T-cell (primary cell): ENCODE measurements at regions not wholly inside any gene's neighbourhood (a gene's known extent, or its start where the extent isn't known, plus 50 kb on each side); places are given as distances from the start of the nearest gene placed in this dataset.

ENCODE experiments used
- ATAC-seq, 4 experiments: fragments of 200-7000 bp in 3 of 4; fragments of 150-1000 bp in 1 of 4; cut with Tn5 transposase; replicated peaks in 1 of 4; 1 replicate in 3 of 4; 2 replicates in 1 of 4; pipeline ENCODE4 v1.10.0; 2021; ENCODE audit warnings: moderate library complexity in 3 of 4, mild to moderate bottlenecking in 2 of 4, moderate number of reproducible peaks in 1 of 4
- CTCF ChIA-PET, 2 donors: fragments of 300-600 bp; sonication (Branson Sonifier 250); formaldehyde crosslinking; loops; one replicate each; lab custom pipeline; 2022; ENCODE audit warnings: antibody characterized with exemption in 2 of 2; lab: Charles Lee
- POLR2A ChIA-PET, 2 donors: fragments of 300-600 bp; sonication (Branson Sonifier 250); formaldehyde crosslinking; loops; one replicate each; lab custom pipeline; 2022; ENCODE audit warnings: antibody characterized with exemption in 2 of 2; lab: Charles Lee
- DNase-seq, 35 experiments: peaks; one replicate each; pipeline versions ENCODE4 v3.0.0 to v3.0.0-alpha.2; 2013 to 2023
- H3K27ac ChIP-seq: one replicate; pipeline ENCODE4 v1.5.1; 2013; ENCODE audit warnings: low read length
- H3K27me3 ChIP-seq, 2 experiments: replicated peaks in 1 of 2; 1 replicate in 1 of 2; 2 replicates in 1 of 2; pipeline versions ENCODE4 v1.6.1 to v1.7.0; 2013; ENCODE audit warnings: low read length in 1 of 2, mixed read lengths in 1 of 2; ENCODE audit not compliant: control insufficient read depth in 2 of 2, insufficient read depth in 2 of 2; ENCODE audit errors: extremely low read depth in 1 of 2
- H3K36me3 ChIP-seq, 2 donors: 1 replicate in 1 of 2; 2 replicates in 1 of 2; pipeline versions ENCODE4 v1.6.1 to v1.7.0; 2013; ENCODE audit warnings: low read length in 1 of 2; ENCODE audit not compliant: control insufficient read depth in 2 of 2, insufficient read depth in 1 of 2; ENCODE audit errors: extremely low read depth in 1 of 2
- H3K4me1 ChIP-seq, 2 experiments: 1 replicate in 1 of 2; 2 replicates in 1 of 2; pipeline versions ENCODE4 v1.6.1 to v1.7.0; 2013; ENCODE audit warnings: low read length in 2 of 2, mixed read lengths in 1 of 2; ENCODE audit not compliant: insufficient read depth in 2 of 2, control insufficient read depth in 1 of 2; ENCODE audit errors: extremely low read depth in 1 of 2
- H3K4me3 ChIP-seq, 2 donors: 1 replicate in 1 of 2; 2 replicates in 1 of 2; pipeline versions ENCODE4 v1.5.1 to v1.7.0; 2013; ENCODE audit warnings: mild to moderate bottlenecking in 2 of 2, low read length in 1 of 2, moderate library complexity in 1 of 2; ENCODE audit not compliant: control insufficient read depth in 1 of 2; ENCODE audit errors: extremely low read depth in 1 of 2
- H3K9me3 ChIP-seq: 2 replicates; pipeline ENCODE4 v1.7.0; 2013
- H3K27ac Mint-ChIP-seq, 2 donors: one replicate each; pipeline ENCODE4 v1.8.0; 2020 to 2021; ENCODE audit warnings: mild to moderate bottlenecking in 2 of 2, mixed read lengths in 2 of 2
- H3K27me3 Mint-ChIP-seq, 2 donors: one replicate each; pipeline ENCODE4 v1.8.0; 2021 to 2022; ENCODE audit warnings: mixed read lengths in 2 of 2
- H3K36me3 Mint-ChIP-seq: one replicate; pipeline ENCODE4 v1.8.0; 2021; ENCODE audit warnings: mixed read lengths
- H3K4me1 Mint-ChIP-seq, 3 donors: one replicate each; pipeline ENCODE4 v1.8.0; 2020 to 2022; ENCODE audit warnings: mixed read lengths in 3 of 3, mild to moderate bottlenecking in 1 of 3
- H3K4me3 Mint-ChIP-seq, 3 donors: one replicate each; pipeline ENCODE4 v1.8.0; 2020 to 2022; ENCODE audit warnings: mild to moderate bottlenecking in 3 of 3, mixed read lengths in 3 of 3, moderate library complexity in 3 of 3
- H3K9me3 Mint-ChIP-seq, 3 donors: one replicate each; pipeline ENCODE4 v1.8.0; 2020 to 2022; ENCODE audit warnings: mixed read lengths in 3 of 3
- WGBS: methylation state at CpG from one replicate; pipeline ENCODE4 v1.1.5; 2013; ENCODE audit warnings: missing lambda C conversion rate; ENCODE audit not compliant: insufficient coverage; 5-methylcytosine and 5-hydroxymethylcytosine counted together

GRCh38 chr4:136967069-136967468 lies 565.2 kb downstream of the PCDH18 start:
- Histone ChIP-seq H3K36me3 (no peaks in the 10 kb centered on the region), H3K4me3 (no peak overlapping the region), H3K4me1 (no peaks in the 10 kb centered on the region), H3K27me3 (no peaks in the 10 kb centered on the region), H3K9me3 (no peaks in the 10 kb centered on the region), H3K27ac (no peak overlapping the region)
- Mint-ChIP-seq H3K4me1 (no peaks in the 10 kb centered on the region), H3K27me3 (no peaks in the 10 kb centered on the region), H3K27ac (no peak overlapping the region), H3K36me3 (no peaks in the 10 kb centered on the region), H3K9me3 (peaks cover 2 to 13% (median 13%) of the 10 kb centered on the region in 3 donors), H3K4me3 (no peak overlapping the region)
- DNase-seq: no peak
- POLR2A ChIA-PET: interaction anchor here in 1 of 2 donors (0.7 kb wide), 1 partner anchor 54 kb away, joined by 11 read pairs; no protein-coding TSS in a partner anchor
- no peak for ATAC-seq
- WGBS: no CpG with 5 or more reads among the region's 4 CpGs
- CTCF ChIA-PET: interaction anchor here in 1 of 2 donors (0.6 kb wide), 1 partner anchor 468 kb away, joined by 3 read pairs; no protein-coding TSS in a partner anchor

- no peak for DNase-seq
- WGBS: no CpG with 5 or more reads among the region's 3 CpGs
- Mint-ChIP-seq H3K9me3 (peaks cover 0 to 10% (median 8%) of the 10 kb centered on the region in 3 donors), H3K36me3 (no peaks in the 10 kb centered on the region), H3K4me1 (no peaks in the 10 kb centered on the region), H3K27me3 (no peaks in the 10 kb centered on the region), H3K4me3 (no peak overlapping the region), H3K27ac (no peak overlapping the region)
- ChIA-PET CTCF (no interaction called here), POLR2A (no interaction called here)
- H3K9me3 ChIP-seq: no peaks in the 10 kb centered on the region
- no peak overlapping the region for H3K4me3 ChIP-seq
- no peak overlapping the region for H3K27ac ChIP-seq
- H3K4me1 ChIP-seq: no peaks in the 10 kb centered on the region
- no peak for ATAC-seq
- no peaks in the 10 kb centered on the region for H3K27me3 ChIP-seq
- H3K36me3 ChIP-seq: no peaks in the 10 kb centered on the region
Measured at GRCh38 chr4:136965478-136965877, 566.8 kb downstream of the PCDH18 start.

- Mint-ChIP-seq H3K27me3 (no peaks in the 10 kb centered on the region), H3K9me3 (peaks cover 0 to 5% (median 5%) of the 10 kb centered on the region in 3 donors), H3K4me1 (no peaks in the 10 kb centered on the region), H3K36me3 (no peaks in the 10 kb centered on the region), H3K27ac (no peak overlapping the region), H3K4me3 (no peak overlapping the region)
- POLR2A ChIA-PET: no interaction called here
- ATAC-seq (no peak), DNase-seq (no peak)
- Histone ChIP-seq H3K36me3 (no peaks in the 10 kb centered on the region), H3K4me3 (no peak overlapping the region), H3K27ac (no peak overlapping the region), H3K4me1 (no peaks in the 10 kb centered on the region), H3K27me3 (no peaks in the 10 kb centered on the region), H3K9me3 (no peaks in the 10 kb centered on the region)
- CTCF ChIA-PET: interaction anchor here in 1 of 2 donors (0.6 kb wide), 1 partner anchor 98 kb away, joined by 3 read pairs; no protein-coding TSS in a partner anchor
- WGBS: no CpG with 5 or more reads among the region's 2 CpGs
Measured at GRCh38 chr4:136962868-136963267, 569.4 kb downstream of the PCDH18 start.

GRCh38 chr4:136946307-136946907 lies 585.9 kb downstream of the PCDH18 start:
- H3K9me3 ChIP-seq: no peaks in the 10 kb centered on the region
- Mint-ChIP-seq H3K4me3 (no peak overlapping the region), H3K27ac (no peak overlapping the region), H3K9me3 (peaks cover 10 to 20% (median 15%) of the 10 kb centered on the region in 3 donors), H3K4me1 (no peaks in the 10 kb centered on the region), H3K27me3 (no peaks in the 10 kb centered on the region), H3K36me3 (no peaks in the 10 kb centered on the region)
- H3K36me3 ChIP-seq: no peaks in the 10 kb centered on the region
- no peaks in the 10 kb centered on the region for H3K4me1 ChIP-seq
- 89% methylated on average over 9 of the region's 9 CpGs for WGBS
- DNase-seq: no peak
- no peak overlapping the region for H3K4me3 ChIP-seq
- ChIA-PET POLR2A (no interaction called here), CTCF (no interaction called here)
- H3K27ac ChIP-seq: no peak overlapping the region
- peak in 1 of 4 experiments; percentile 13 for ATAC-seq
- no peaks in the 10 kb centered on the region for H3K27me3 ChIP-seq

- H3K4me3 Mint-ChIP-seq: no peak overlapping the region
Measured at GRCh38 chr4:136939781-136940180, 592.5 kb downstream of the PCDH18 start.

GRCh38 chr4:136935871-136936270 lies 596.4 kb downstream of the PCDH18 start:
- Mint-ChIP-seq H3K4me1 (no peaks in the 10 kb centered on the region), H3K4me3 (no peak overlapping the region), H3K27me3 (no peaks in the 10 kb centered on the region), H3K9me3 (peaks cover 0 to 9% (median 0%) of the 10 kb centered on the region in 3 donors), H3K36me3 (no peaks in the 10 kb centered on the region), H3K27ac (no peak overlapping the region)
- no peaks in the 10 kb centered on the region for H3K27me3 ChIP-seq
- no peak for DNase-seq
- no peaks in the 10 kb centered on the region for H3K9me3 ChIP-seq
- no peaks in the 10 kb centered on the region for H3K36me3 ChIP-seq
- ChIA-PET CTCF (no interaction called here), POLR2A (no interaction called here)
- no peaks in the 10 kb centered on the region for H3K4me1 ChIP-seq
- H3K27ac ChIP-seq: no peak overlapping the region
- H3K4me3 ChIP-seq: no peak overlapping the region
- no CpG with 5 or more reads among the region's 3 CpGs for WGBS
- ATAC-seq: no peak

More at GRCh38 chr4:136939781-136940180, 592.5 kb downstream of the PCDH18 start:
- Histone ChIP-seq H3K27ac (no peak overlapping the region), H3K4me1 (no peaks in the 10 kb centered on the region), H3K9me3 (no peaks in the 10 kb centered on the region), H3K4me3 (no peak overlapping the region), H3K36me3 (no peaks in the 10 kb centered on the region), H3K27me3 (no peaks in the 10 kb centered on the region)
- DNase-seq (no peak), ATAC-seq (no peak)
- H3K36me3 Mint-ChIP-seq: no peaks in the 10 kb centered on the region
- ChIA-PET POLR2A (no interaction called here), CTCF (no interaction called here)
- H3K4me1 Mint-ChIP-seq: no peaks in the 10 kb centered on the region
- peaks cover 3 to 10% (median 5%) of the 10 kb centered on the region in 3 donors for H3K9me3 Mint-ChIP-seq
- no peaks in the 10 kb centered on the region for H3K27me3 Mint-ChIP-seq
- no peak overlapping the region for H3K27ac Mint-ChIP-seq
